ENCODE measurements at regions not wholly inside any gene's neighbourhood (a gene's known extent, or its start where the extent isn't known, plus 50 kb on each side); places are given as distances from the start of the nearest gene placed in this dataset.
A peak's percentile ranks its signal among the peaks of the same experiment; 100 is the strongest.

DNA sequence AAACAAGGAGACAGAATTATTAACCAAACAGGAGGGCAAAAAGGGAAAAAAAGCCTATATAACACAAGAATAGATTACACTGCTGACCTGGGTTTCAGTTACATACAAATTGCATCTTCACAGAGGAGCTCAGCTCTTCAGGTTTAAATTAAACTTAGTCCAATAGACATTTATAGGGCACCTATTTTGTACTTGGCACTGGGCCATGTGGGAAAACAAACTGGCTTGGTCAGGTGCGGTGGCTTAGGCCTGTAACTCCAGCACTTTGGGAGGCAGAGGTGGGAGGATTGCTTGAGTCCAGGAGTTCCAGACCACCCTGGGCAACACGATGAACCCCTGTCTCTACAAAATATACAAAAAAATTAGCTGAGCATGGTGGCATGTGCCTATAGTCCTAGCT, 62.3 kb upstream of the CCDC6 start:
- no TSS peak for BruUV-seq (replicated peaks)
- H3K4me1 ChIP-seq, result peaks cover 68% of the 10 kb centered on the region
- POLR2A ChIA-PET, result no interaction called here
- no peaks in the 10 kb centered on the region for H3K36me3 ChIP-seq (ENCODE audit: control insufficient read depth, insufficient read depth, low read length)
- H3K27me3 ChIP-seq (replicated peaks; ENCODE audit: control insufficient read depth, insufficient read depth, low read length), result no peaks in the 10 kb centered on the region
- Mint-ChIP-seq H3K27ac (ENCODE audit: unreplicated experiment) (peak overlapping the region; percentile 92), H3K4me3 (ENCODE audit: unreplicated experiment) (no peak overlapping the region), H3K36me3 (ENCODE audit: insufficient read depth, unreplicated experiment) (peaks cover 9% of the 10 kb centered on the region), H3K27me3 (ENCODE audit: insufficient read depth, unreplicated experiment) (no peaks in the 10 kb centered on the region), H3K4me1 (ENCODE audit: low read depth, unreplicated experiment) (peaks cover 47% of the 10 kb centered on the region), H3K9me3 (ENCODE audit: unreplicated experiment) (peaks cover 9% of the 10 kb centered on the region)
- TF ChIP-seq, protein P1, sequence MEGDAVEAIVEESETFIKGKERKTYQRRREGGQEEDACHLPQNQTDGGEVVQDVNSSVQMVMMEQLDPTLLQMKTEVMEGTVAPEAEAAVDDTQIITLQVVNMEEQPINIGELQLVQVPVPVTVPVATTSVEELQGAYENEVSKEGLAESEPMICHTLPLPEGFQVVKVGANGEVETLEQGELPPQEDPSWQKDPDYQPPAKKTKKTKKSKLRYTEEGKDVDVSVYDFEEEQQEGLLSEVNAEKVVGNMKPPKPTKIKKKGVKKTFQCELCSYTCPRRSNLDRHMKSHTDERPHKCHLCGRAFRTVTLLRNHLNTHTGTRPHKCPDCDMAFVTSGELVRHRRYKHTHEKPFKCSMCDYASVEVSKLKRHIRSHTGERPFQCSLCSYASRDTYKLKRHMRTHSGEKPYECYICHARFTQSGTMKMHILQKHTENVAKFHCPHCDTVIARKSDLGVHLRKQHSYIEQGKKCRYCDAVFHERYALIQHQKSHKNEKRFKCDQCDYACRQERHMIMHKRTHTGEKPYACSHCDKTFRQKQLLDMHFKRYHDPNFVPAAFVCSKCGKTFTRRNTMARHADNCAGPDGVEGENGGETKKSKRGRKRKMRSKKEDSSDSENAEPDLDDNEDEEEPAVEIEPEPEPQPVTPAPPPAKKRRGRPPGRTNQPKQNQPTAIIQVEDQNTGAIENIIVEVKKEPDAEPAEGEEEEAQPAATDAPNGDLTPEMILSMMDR (IDR thresholded peaks at IDR 0.05; ENCODE audit: insufficient read depth in 1 of 2, low read depth in 1 of 2, low read length in 1 of 2, severe bottlenecking in 1 of 2, unreplicated experiment in 1 of 2), result no peak
- intact Hi-C loops (cut with micrococcal nuclease; ENCODE audit: unreplicated experiment), result no loop called here
- peaks cover 14% of the 10 kb centered on the region for H3K9me3 ChIP-seq
- CTCF ChIA-PET, result no interaction called here
- no peak for DNase-seq
- H3K4me3 ChIP-seq (ENCODE audit: low read depth, low read length), result no peak overlapping the region

DNA sequence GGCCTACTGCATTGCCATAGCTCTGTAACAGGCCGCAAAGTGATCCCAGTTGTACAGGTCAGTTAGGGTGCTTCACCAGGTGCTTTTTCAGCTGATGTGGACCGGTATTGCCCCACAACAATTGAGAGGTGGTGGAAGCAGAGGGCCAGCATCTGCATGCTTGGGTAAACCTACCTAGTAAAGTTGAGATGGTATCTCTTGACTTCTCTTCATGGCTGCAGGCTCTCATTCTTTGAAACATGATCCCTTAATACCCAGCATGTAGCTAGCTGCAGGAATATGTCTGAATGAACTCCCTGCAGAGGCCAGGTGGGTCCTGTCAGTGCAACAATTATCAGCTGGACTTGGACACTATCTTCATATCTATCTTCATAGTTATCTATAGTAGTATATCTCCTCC, 60.7 kb upstream of the CCDC6 start:
- POLR2A ChIA-PET, result no interaction called here
- CTCF ChIA-PET, result interaction anchor here (0.6 kb wide), 1 partner anchor 132 kb away, joined by 5 read pairs; no protein-coding TSS in a partner anchor
- Mint-ChIP-seq H3K4me1 (ENCODE audit: low read depth, unreplicated experiment) (peaks cover 46% of the 10 kb centered on the region), H3K4me3 (ENCODE audit: unreplicated experiment) (no peak overlapping the region), H3K9me3 (ENCODE audit: unreplicated experiment) (no peaks in the 10 kb centered on the region), H3K27ac (ENCODE audit: unreplicated experiment) (peak overlapping the region; percentile 92), H3K27me3 (ENCODE audit: insufficient read depth, unreplicated experiment) (no peaks in the 10 kb centered on the region), H3K36me3 (ENCODE audit: insufficient read depth, unreplicated experiment) (peaks cover 9% of the 10 kb centered on the region)
- Histone ChIP-seq H3K27me3 (replicated peaks; ENCODE audit: control insufficient read depth, insufficient read depth, low read length) (no peaks in the 10 kb centered on the region), H3K4me1 (peaks cover 56% of the 10 kb centered on the region), H3K9me3 (no peaks in the 10 kb centered on the region; the same call in 1 of the 2 replicates), H3K4me3 (ENCODE audit: low read depth, low read length) (no peak overlapping the region), H3K36me3 (ENCODE audit: control insufficient read depth, insufficient read depth, low read length) (no peaks in the 10 kb centered on the region)
- intact Hi-C loops (cut with micrococcal nuclease; ENCODE audit: unreplicated experiment), result no loop called here
- BruUV-seq (replicated peaks), result no TSS peak
- TF ChIP-seq, protein P1 (IDR thresholded peaks at IDR 0.05; ENCODE audit: insufficient read depth in 1 of 2, low read depth in 1 of 2, low read length in 1 of 2, severe bottlenecking in 1 of 2, unreplicated experiment in 1 of 2), result no peak
- DNase-seq, result peak in 1 of 2 experiments; percentile 69

DNA sequence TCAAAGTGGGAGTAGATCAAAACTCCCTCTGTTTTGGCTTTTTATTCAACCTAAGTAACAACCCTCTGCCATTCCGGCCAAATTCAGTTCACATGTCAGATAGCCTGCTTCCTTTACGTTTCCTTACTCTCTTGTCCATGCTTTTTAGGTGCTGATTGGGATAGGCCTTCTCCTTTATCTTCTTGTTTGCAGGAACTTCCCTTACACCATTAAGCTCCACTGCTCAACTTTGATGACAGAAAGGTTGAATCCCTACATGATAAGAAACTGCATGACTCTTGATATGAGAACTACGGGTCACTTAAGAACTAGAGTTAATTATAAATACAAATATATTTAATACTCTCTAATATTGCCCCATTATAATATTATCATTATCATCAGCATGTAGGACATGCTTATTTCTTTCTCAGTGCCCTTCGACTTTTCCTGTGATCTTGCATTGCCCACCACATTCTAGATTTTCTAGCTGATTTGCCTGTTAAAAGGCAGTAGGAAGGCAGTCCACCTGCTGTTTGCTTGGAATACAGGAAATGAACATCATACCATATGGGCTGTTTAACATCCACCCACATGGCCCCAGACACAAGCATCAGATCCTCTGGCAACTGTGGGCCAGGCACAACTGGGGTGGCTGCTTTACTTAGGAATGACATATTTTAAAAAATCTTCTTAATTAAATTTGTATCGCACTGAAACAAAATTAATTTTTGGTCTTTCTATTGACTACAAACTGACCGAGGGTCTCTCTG, 59.7 kb upstream of the CCDC6 start:
- TF ChIP-seq, protein P1 (IDR thresholded peaks at IDR 0.05; ENCODE audit: insufficient read depth in 1 of 2, low read depth in 1 of 2, low read length in 1 of 2, severe bottlenecking in 1 of 2, unreplicated experiment in 1 of 2), result no peak
- Mint-ChIP-seq H3K4me1 (ENCODE audit: low read depth, unreplicated experiment) (peaks cover 46% of the 10 kb centered on the region), H3K4me3 (ENCODE audit: unreplicated experiment) (peak overlapping the region; percentile 5), H3K36me3 (ENCODE audit: insufficient read depth, unreplicated experiment) (peaks cover 9% of the 10 kb centered on the region), H3K27ac (ENCODE audit: unreplicated experiment) (peak overlapping the region; percentile 92), H3K27me3 (ENCODE audit: insufficient read depth, unreplicated experiment) (no peaks in the 10 kb centered on the region), H3K9me3 (ENCODE audit: unreplicated experiment) (no peaks in the 10 kb centered on the region)
- Histone ChIP-seq H3K4me1 (peaks cover 46% of the 10 kb centered on the region), H3K27me3 (replicated peaks; ENCODE audit: control insufficient read depth, insufficient read depth, low read length) (no peaks in the 10 kb centered on the region), H3K4me3 (ENCODE audit: low read depth, low read length) (no peak overlapping the region), H3K9me3 (no peaks in the 10 kb centered on the region), H3K36me3 (ENCODE audit: control insufficient read depth, insufficient read depth, low read length) (no peaks in the 10 kb centered on the region)
- no TSS peak for BruUV-seq (replicated peaks)
- POLR2A ChIA-PET, result interaction anchor here (0.8 kb wide), 1 partner anchor 59 kb away, joined by 3 read pairs; the partner anchor contains the start of gene CCDC6
- no peak for DNase-seq
- CTCF ChIA-PET, result interaction anchor here (0.8 kb wide), 1 partner anchor 60 kb away, joined by 6 read pairs; the partner anchor contains the start of gene CCDC6
- intact Hi-C loops (cut with micrococcal nuclease; ENCODE audit: unreplicated experiment), result loop anchor here (1.0 kb wide), 1 partner anchor 27 kb away; no protein-coding TSS in a partner anchor
